Stimulated activated naive CD4-positive, alpha-beta T cell (primary cell): ENCODE measurements at regions not wholly inside any gene's neighbourhood (a gene's known extent, or its start where the extent isn't known, plus 50 kb on each side); places are given as distances from the start of the nearest gene placed in this dataset.
"Not testable (repeated sequence)": the region's sequence is repeated elsewhere in the genome, so short reads cannot be mapped to it uniquely, and the experiment has no call there.

Experiments used
- DNase-seq, 6 experiments: peaks; one replicate each; lab custom pipeline; 2025; lab: John Stamatoyannopoulos, UW

- no peak for DNase-seq
Measured at GRCh38 chr6:137623293-137623692, 129.1 kb upstream of the OLIG3 start.

GRCh38 chr6:137625100-137625661 is 131.0 kb upstream of the OLIG3 start:
- DNase-seq = no peak

GRCh38 chr6:137625808-137626207 is 131.6 kb upstream of the OLIG3 start:
- no peak for DNase-seq

- no peak for DNase-seq
Measured at GRCh38 chr6:137630666-137631065, 136.5 kb upstream of the OLIG3 start.

GRCh38 chr6:137631323-137631722 is 137.1 kb upstream of the OLIG3 start:
- DNase-seq = no peak

- DNase-seq = not testable (repeated sequence)
Measured at GRCh38 chr6:137634177-137634576, 140.0 kb upstream of the OLIG3 start.

GRCh38 chr6:137637121-137637520 is 142.9 kb upstream of the OLIG3 start:
- no peak for DNase-seq

GRCh38 chr6:137638926-137639706 is 144.9 kb upstream of the OLIG3 start:
- DNase-seq = no peak

- DNase-seq = no peak
Measured at GRCh38 chr6:137640086-137640485, 145.9 kb upstream of the OLIG3 start.

GRCh38 chr6:137641474-137642077 is 147.4 kb upstream of the OLIG3 start:
- DNase-seq = peak; percentile 11 to 65 (median 47)

GRCh38 chr6:137643210-137643609 is 149.0 kb upstream of the OLIG3 start:
- DNase-seq = not testable (repeated sequence)

GRCh38 chr6:137643644-137644043 is 149.4 kb upstream of the OLIG3 start:
- not testable (repeated sequence) for DNase-seq

GRCh38 chr6:137645850-137646249 is 151.7 kb upstream of the OLIG3 start:
- no peak for DNase-seq

- DNase-seq = no peak
Measured at GRCh38 chr6:137646484-137646883, 152.3 kb upstream of the OLIG3 start.

- no peak for DNase-seq
Measured at GRCh38 chr6:137647762-137648447, 153.7 kb upstream of the OLIG3 start.

- DNase-seq = no peak
Measured at GRCh38 chr6:137650720-137651119, 156.5 kb upstream of the OLIG3 start.

GRCh38 chr6:137651178-137651577 is 157.0 kb upstream of the OLIG3 start:
- DNase-seq = no peak

- DNase-seq = no peak
Measured at GRCh38 chr6:137651591-137652335, 157.6 kb upstream of the OLIG3 start.

GRCh38 chr6:137652961-137653705 is 158.9 kb upstream of the OLIG3 start:
- no peak for DNase-seq

GRCh38 chr6:137653706-137654059 is 159.5 kb upstream of the OLIG3 start:
- DNase-seq = no peak

GRCh38 chr6:137654365-137654981 is 160.3 kb upstream of the OLIG3 start:
- no peak for DNase-seq
